GM21360 (cell line): ENCODE measurements at regions not wholly inside any gene's neighbourhood (a gene's known extent, or its start where the extent isn't known, plus 50 kb on each side); places are given as distances from the start of the nearest gene placed in this dataset.

Source experiments
- ATAC-seq: cut with Tn5 transposase; IDR thresholded peaks from one replicate; pipeline ENCODE4 v1.9.1; 2021; ENCODE audit warnings: mild to moderate bottlenecking, moderate library complexity; ENCODE audit not compliant: unreplicated experiment

DNA sequence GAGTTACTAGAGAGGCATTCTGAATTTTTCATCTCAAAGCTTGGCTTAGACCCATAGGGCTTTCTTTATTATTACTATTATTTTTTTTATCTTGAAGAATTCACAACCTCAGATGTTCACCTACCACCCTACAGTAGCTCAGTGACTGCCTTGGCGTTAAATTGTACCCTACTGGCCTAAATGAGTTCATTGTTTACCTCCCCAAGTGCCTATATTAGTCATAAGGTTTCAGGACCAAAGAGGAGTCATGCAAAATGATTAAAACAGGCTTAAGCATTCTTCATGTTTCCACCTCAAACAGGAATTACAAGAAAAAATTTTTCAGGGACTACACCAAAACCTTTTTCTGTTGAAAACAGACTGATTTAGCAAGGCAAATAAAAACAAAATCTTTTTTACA, 751.5 kb downstream of the SQOR start:
- no peak for ATAC-seq

DNA sequence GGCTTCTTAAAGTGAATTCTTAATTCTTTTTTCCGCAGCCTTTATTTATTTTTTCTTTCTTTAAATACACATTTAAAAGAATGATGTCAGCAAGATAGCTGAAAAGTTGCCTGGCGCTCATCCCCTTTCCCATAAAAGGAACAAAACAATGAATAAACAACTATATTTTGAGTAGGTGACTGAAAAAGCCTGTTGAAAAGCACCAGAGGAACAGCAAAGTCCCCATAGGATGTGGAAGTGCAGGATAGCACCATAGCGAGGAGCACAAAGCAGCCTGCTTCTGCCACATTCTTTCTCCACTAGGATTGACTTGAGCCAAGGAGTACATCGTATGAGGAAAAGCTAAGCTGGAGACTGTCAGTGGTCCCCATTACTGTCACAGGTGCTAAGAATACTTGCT, 754.9 kb downstream of the SQOR start:
- ATAC-seq: no peak

- no peak for ATAC-seq
These were observed 759.6 kb downstream of the SQOR start for GRCh38 chr15:46394463-46394862.

DNA sequence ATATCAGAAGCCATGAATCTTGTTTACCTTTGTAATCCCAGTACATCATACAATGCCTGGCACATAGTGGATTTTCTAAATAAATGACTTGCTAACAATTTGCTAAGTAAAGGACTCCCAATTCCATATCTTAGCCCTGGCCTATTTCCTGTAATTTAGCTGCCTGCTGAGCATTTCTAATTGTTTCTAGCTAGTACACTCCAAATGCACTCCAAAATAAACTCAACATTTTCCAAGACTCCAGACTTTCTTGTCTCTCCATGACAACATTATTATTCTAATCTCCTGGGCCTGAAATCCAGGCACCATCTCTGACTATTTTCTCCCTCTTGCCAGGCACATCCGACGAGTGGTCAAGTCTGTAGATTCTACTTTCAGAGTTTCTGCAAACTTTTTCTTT, 773.5 kb downstream of the SQOR start:
- no peak for ATAC-seq

DNA sequence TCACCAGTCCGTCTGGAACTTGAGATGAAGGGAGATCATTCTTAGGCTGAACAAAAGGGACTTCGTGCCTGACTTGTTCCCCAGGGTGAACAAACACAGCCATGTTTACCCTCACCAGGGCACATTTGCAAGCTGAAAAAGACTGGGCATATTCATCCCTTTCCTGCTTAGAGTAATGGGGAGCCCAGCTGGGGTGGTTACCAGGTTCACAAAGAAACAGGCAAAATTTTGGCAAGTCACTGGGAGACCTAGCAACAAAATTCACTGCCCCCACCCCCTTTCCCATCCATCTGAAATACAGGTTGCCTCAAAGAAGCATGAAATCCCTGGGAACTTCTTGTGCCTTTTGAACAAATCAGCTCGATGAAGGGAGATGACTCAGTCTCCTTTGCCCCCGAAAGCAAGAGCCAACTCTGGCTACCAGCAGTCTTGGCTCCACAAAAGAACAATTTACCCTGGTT, 775.0 kb downstream of the SQOR start:
- ATAC-seq: no peak

DNA sequence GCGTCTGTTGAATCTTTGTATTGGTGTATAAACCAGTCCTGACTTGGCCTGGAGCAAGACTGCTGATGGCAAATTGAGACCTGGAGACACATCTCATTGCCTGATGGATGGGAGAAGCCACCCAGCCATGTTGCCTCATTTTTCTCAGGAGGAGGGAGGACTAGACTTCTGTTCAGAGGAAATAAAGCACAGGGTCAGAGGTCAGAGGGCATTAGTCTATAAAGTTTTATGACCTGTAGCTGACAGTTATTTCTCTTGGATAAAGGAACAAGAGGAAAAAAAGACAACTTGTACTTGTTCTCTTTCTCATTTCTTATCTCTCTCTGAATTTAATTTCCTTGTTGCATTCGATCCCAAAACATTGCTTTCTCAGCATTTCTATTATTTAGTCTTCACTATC, 775.9 kb downstream of the SQOR start:
- no peak for ATAC-seq

- no peak for ATAC-seq
These were observed 777.1 kb downstream of the SQOR start for GRCh38 chr15:46411900-46412299.

DNA sequence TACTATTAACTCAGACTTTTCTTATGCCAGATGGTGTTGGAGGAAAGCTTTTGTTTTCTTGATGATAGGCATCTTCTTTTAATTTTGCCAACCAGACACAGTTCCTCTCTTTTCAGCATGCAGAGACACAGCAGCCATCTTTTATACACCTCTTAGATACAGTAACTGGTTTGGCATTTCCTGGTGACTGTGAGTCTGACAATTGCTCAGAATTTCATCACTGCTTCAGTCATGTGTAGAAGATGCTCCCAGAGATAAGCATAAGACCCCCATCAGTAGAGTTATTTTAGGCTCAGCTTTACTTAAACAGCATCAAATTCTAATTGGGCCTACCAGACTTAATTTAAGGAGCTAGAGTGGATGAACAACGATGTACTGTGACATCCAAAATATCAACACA, 779.0 kb downstream of the SQOR start:
- no peak for ATAC-seq

DNA sequence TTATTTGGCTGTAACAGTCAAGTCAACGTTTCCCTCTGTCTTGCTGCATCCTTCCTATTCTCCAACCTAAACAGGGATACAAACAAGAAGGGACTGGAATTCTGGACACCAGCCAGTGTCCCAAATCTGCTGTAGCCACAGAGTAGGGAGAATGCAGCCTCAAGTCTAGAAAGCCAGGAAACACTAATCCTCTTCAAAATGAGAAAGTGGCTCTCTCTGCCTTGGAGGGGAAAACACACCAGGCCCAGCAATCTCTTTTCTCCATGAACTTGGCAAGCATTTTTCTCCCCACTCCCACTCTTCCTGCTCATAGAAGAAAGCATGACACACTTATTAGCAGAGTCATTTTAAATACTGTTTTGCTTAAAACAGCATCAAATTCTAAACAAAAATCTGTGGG, 781.7 kb downstream of the SQOR start:
- no peak for ATAC-seq

DNA sequence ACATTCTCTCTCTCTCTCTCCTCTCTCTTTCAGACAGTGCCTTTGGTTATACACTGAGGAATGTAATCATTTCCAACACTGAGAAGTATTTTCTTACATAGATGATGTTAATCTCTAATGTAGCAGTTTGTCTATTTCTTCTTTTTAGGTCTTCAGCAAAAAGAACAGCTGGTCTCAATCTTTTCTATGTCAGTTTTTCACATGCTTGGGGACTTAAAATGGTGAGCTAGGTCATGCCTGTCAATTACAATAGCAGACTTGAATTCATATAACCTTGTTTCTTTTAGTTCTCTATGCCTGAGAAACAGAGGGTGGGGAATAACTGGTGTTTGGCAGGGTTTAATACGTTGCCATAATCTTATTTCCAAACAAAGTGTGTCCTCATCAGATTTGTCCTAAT, 786.2 kb downstream of the SQOR start:
- ATAC-seq: no peak

DNA sequence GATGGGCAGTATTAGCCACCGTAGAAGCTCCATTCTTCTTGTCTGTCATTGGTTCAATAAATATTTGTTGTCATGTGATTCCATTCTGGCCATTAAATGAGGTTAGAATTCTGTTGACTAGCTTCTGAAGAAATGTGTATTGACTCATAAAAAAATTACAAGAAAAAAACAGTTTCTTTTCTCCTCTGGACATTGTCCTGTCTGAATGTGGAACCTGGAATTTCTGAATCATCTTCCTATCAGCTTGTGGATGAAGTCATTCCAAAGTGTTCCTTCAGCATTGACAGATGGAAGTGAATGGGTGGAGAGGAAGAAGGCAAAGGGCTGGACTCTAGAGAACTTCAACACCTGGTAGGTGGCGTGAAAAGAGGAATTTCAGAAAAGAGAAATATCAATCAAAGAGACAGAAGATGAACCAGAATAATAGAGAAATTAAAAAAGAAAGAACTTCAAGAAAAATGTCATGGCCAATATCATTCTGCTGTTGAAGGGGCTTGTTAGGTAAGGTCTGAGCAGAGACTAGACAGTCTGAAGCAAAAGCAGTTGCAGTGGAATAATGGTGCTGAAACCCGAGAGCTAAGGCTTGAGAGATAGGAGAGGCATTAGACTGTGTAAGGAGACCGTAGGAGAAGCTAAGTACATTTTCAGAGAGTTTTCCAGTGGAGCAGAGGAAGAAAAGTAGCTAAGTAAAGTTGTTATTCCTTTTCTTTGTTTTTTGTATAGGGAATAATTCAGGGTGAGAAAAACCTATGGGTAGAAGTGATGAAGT, 806.6 kb downstream of the SQOR start:
- no peak for ATAC-seq

GRCh38 chr15:46442184-46442583, 807.4 kb downstream of the SQOR start:
- no peak for ATAC-seq

DNA sequence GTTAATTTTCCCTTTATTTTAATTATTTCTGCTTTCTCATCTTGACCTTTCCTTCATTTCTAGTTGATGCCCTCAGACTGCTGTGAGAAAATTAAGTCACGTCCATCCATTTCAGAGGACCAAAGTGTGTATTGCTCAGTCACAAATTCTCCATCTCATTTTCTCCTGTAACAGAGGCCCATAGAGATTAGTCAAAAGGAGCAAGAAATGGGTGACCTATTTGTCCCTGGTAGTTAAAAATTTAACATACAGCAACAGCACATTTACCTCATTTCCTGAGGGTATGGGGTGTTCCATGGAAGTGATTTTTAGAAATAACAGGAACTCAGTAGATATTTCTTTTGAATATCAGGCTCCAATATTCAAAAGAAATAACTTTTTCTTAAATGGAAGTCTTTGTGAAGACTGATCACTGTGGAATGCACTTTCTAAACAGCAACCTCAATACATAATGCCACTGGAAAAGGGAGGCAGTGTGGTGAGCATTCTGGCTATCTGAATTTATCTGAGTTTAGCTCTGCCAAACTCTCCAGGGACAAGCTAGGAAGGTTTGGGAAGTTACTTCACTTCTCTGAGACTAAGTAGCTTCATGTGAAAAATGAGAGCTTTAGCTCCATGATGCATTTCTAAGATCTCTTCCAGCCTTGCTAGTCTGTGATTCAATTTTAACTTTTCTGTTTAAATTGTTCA, 808.2 kb downstream of the SQOR start:
- ATAC-seq: no peak

DNA sequence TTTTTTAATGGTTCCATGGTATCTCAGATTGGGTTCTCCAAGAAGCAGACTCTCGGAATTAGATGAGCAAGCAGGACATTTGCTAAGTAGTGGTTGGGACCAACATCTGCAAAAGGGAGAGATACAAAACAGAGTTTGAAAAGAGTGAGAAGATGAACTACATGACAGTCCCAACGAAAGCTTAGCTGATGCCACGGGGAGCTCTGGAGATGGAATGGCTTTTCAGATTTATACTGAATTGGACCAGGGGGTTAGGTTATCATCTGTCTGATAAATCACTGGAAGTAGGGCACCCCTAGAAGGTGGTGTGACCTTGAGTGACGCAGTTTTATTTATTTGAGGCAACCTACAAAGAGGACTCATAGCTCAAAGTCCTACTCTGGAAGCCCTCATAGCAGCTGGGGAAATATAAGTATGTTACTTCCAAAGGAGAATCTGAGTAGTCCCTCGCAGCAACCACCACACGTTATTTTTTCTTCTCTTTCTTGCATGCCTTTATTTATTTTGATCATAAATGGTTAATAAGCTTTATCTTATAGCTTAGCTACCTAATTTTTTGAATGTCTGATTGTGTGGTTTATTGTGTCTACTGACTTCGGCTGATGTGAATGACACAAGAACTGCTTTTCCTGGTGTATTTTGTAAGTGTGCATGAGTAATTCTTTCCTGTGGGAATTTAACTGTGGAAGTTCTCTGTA, 815.4 kb downstream of the SQOR start:
- ATAC-seq: no peak

DNA sequence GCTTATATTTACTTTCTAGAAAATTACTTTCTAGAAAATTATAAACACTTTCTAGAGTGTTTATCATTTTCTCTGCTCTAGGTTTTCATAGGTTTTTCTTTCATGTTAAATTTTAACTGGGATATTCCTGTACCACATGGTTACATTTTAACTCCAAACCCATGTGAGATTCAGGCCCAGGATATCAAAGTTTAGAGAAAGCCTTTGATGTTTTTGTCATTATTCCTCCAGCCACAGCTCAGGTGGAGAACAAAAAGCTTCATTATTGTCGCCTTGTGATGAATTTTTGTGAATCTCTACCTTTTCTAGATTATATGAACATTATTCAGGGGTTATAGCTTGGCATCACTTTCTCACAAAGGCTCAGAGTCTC, 816.0 kb downstream of the SQOR start:
- ATAC-seq: no peak

- ATAC-seq: no peak
These were observed 817.5 kb downstream of the SQOR start for GRCh38 chr15:46452297-46452820.

GRCh38 chr15:46456456-46456855, 821.6 kb downstream of the SQOR start:
- ATAC-seq: no peak

DNA sequence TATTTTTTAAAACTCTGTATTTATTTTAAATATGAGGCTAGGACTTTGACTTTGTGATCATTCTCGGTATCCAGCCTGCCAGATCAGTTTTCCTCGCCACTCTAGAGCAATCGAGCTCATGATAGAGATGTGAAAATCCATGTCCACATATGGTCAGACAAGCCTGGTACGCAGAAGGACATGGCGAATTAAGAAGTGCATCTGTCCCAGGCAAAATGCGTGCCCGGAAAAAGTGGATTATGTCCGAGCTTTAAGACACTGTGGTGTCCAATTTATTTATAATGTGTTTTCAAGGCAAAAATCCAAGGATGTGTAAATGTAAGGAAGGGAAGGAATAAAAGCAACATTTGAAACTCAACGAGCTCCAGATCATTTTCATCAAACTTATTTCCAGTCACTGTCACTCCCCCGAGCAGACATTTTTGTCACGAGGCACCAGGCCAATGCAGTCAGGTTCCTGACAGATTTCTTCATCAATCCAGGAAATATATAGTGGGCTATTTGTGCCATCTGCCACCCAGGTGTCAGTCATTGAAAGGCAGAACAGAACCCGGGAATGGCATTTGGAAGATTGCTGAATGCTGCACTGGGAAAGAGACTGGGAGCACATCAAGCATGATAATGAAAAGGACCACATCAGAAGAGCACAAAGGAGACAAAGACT, 825.7 kb downstream of the SQOR start:
- no peak for ATAC-seq

GRCh38 chr15:46461416-46461815, 826.6 kb downstream of the SQOR start:
- ATAC-seq: no peak

DNA sequence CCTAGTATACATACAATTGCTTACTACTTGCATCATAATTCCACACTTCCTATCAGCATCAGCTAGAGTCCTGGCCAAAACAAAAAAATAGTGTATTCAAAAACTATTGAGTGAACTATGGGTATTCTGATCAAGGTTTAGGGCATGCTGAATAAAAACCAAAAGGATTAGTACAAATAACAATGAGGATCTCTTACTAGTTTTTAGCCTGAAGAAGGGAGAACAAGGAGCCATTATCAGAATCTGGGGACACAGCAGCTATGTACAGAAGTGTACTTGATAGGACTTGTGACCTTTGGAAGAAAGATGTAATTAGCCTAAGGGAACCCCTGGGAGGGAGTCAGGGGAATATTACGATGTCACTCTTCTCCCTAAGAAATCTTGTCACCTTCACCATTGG, 832.2 kb downstream of the SQOR start:
- ATAC-seq: no peak

DNA sequence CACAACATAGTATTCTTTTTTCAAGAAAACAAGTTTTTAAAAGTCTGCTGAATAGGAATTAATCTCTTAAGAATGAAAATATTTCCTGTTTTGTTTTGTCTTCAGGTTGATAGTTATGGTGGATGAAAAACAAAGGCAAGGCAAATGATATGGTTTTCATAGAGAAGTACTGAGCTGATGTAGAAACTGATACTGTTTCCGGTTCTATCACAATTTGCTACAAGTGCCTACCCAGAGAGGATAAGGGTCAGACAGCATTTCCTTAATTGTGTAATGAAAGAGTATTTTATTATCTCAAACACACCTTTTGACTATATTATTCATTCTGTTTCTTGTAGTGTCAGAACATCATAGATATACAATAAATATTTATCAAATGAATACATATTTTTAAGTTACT, 836.3 kb downstream of the SQOR start:
- no peak for ATAC-seq
